ENCODE measurements at regions not wholly inside any gene's neighbourhood (a gene's known extent, or its start where the extent isn't known, plus 50 kb on each side); places are given as distances from the start of the nearest gene placed in this dataset.

GRCh38 chr18:27483276-27483675, 298.2 kb upstream of the CHST9 start:
- no peaks in the 10 kb centered on the region for H3F3A ChIP-seq (ENCODE audit: insufficient read depth, low read depth)
- TF ChIP-seq, protein P1, sequence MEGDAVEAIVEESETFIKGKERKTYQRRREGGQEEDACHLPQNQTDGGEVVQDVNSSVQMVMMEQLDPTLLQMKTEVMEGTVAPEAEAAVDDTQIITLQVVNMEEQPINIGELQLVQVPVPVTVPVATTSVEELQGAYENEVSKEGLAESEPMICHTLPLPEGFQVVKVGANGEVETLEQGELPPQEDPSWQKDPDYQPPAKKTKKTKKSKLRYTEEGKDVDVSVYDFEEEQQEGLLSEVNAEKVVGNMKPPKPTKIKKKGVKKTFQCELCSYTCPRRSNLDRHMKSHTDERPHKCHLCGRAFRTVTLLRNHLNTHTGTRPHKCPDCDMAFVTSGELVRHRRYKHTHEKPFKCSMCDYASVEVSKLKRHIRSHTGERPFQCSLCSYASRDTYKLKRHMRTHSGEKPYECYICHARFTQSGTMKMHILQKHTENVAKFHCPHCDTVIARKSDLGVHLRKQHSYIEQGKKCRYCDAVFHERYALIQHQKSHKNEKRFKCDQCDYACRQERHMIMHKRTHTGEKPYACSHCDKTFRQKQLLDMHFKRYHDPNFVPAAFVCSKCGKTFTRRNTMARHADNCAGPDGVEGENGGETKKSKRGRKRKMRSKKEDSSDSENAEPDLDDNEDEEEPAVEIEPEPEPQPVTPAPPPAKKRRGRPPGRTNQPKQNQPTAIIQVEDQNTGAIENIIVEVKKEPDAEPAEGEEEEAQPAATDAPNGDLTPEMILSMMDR (conservative IDR thresholded peaks at IDR 0.05) = no peak
- no peak for TF ChIP-seq EZH2 (IDR thresholded peaks at IDR 0.05; ENCODE audit: low read depth)
- intact Hi-C loops (cut with micrococcal nuclease; ENCODE audit: unreplicated experiment) = no loop called here
- ChIA-PET POLR2A (ENCODE audit: unreplicated experiment) (no interaction called here), CTCF (no interaction called here)
- no TSS peak for BruUV-seq (replicated peaks)
- no peaks in the 10 kb centered on the region for H3K4me1 ChIP-seq (replicated peaks; ENCODE audit: insufficient read depth)
- no peaks in the 10 kb centered on the region for H3K79me2 ChIP-seq (ENCODE audit: low read depth)
- no peaks in the 10 kb centered on the region for H3K36me3 ChIP-seq (ENCODE audit: low read depth)
- H3K4me3 ChIP-seq = no peak overlapping the region
- no peaks in the 10 kb centered on the region for H3K9me3 ChIP-seq (ENCODE audit: insufficient read depth, low read depth)
- no peaks in the 10 kb centered on the region for H3K9me2 ChIP-seq (ENCODE audit: insufficient read depth)
- H3K27ac ChIP-seq = no peak overlapping the region
- H3K27me3 ChIP-seq (ENCODE audit: insufficient read depth, low read depth) = no peaks in the 10 kb centered on the region
- H2AFZ ChIP-seq = no peak overlapping the region
- H3K4me2 ChIP-seq = no peak overlapping the region
- no peaks in the 10 kb centered on the region for H4K20me1 ChIP-seq (ENCODE audit: insufficient read depth)
- DNase-seq = no peak

DNA sequence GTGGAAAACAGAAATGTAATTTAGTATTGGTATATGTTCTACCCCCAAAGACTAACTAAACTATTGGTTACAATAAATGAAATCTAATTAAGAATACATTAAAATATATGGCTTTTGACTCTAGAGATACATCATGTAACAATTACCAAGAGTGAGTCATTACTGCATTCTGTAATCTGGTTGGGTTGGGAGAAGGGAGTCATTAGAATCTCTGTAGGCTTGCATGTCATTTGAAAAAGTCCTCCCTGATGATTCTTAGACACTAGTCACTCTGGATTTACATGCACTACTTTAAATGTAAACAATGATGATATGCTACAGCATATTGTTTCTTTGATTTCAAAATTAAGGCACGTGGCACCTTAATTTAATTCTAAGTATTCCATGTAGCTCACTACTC, 293.4 kb upstream of the CHST9 start:
- Histone ChIP-seq H2AFZ (no peak overlapping the region), H3K9me3 (ENCODE audit: insufficient read depth, low read depth) (no peaks in the 10 kb centered on the region), H3K36me3 (ENCODE audit: low read depth) (no peaks in the 10 kb centered on the region), H3K27me3 (ENCODE audit: insufficient read depth, low read depth) (no peaks in the 10 kb centered on the region), H3K79me2 (ENCODE audit: low read depth) (no peaks in the 10 kb centered on the region), H3K27ac (no peak overlapping the region), H3F3A (ENCODE audit: insufficient read depth, low read depth) (no peaks in the 10 kb centered on the region), H3K4me3 (no peak overlapping the region), H3K4me1 (replicated peaks; ENCODE audit: insufficient read depth) (no peaks in the 10 kb centered on the region), H3K4me2 (no peak overlapping the region), H3K9me2 (ENCODE audit: insufficient read depth) (no peaks in the 10 kb centered on the region), H4K20me1 (ENCODE audit: insufficient read depth) (no peaks in the 10 kb centered on the region)
- POLR2A ChIA-PET (ENCODE audit: unreplicated experiment) = no interaction called here
- intact Hi-C loops (cut with micrococcal nuclease; ENCODE audit: unreplicated experiment) = no loop called here
- no TSS peak for BruUV-seq (replicated peaks)
- CTCF ChIA-PET = no interaction called here
- no peak for DNase-seq
- no peak for TF ChIP-seq EZH2 (IDR thresholded peaks at IDR 0.05; ENCODE audit: low read depth)
- TF ChIP-seq, protein P1 (conservative IDR thresholded peaks at IDR 0.05) = no peak

GRCh38 chr18:27473318-27473717, 288.2 kb upstream of the CHST9 start:
- BruUV-seq (replicated peaks) = no TSS peak
- Histone ChIP-seq H3K27ac (no peak overlapping the region), H3K27me3 (ENCODE audit: insufficient read depth, low read depth) (no peaks in the 10 kb centered on the region), H3K9me2 (ENCODE audit: insufficient read depth) (no peaks in the 10 kb centered on the region), H3K4me2 (no peak overlapping the region), H3F3A (ENCODE audit: insufficient read depth, low read depth) (no peaks in the 10 kb centered on the region), H3K4me1 (replicated peaks; ENCODE audit: insufficient read depth) (no peaks in the 10 kb centered on the region), H4K20me1 (ENCODE audit: insufficient read depth) (no peaks in the 10 kb centered on the region), H3K9me3 (ENCODE audit: insufficient read depth, low read depth) (no peaks in the 10 kb centered on the region), H3K36me3 (ENCODE audit: low read depth) (no peaks in the 10 kb centered on the region), H3K4me3 (no peak overlapping the region), H3K79me2 (ENCODE audit: low read depth) (no peaks in the 10 kb centered on the region), H2AFZ (no peak overlapping the region)
- ChIA-PET POLR2A (ENCODE audit: unreplicated experiment) (no interaction called here), CTCF (no interaction called here)
- no peak for TF ChIP-seq EZH2 (IDR thresholded peaks at IDR 0.05; ENCODE audit: low read depth)
- TF ChIP-seq, protein P1 (conservative IDR thresholded peaks at IDR 0.05) = no peak
- intact Hi-C loops (cut with micrococcal nuclease; ENCODE audit: unreplicated experiment) = no loop called here
- no peak for DNase-seq

Measured in PC-9 (cell line).